ELR (cell line): ENCODE measurements at regions not wholly inside any gene's neighbourhood (a gene's known extent, or its start where the extent isn't known, plus 50 kb on each side); places are given as distances from the start of the nearest gene placed in this dataset.

Source experiments
- DNase-seq: peaks from one replicate; pipeline ENCODE4 v3.0.0-alpha.2; 2015; ENCODE audit warnings: low read depth

GRCh38 chr3:28903171-28903601, 377.7 kb upstream of the RBMS3 start:
- no peak for DNase-seq

GRCh38 chr3:28905798-28906197, 375.1 kb upstream of the RBMS3 start:
- no peak for DNase-seq

- no peak for DNase-seq
Measured at GRCh38 chr3:28906561-28907310, 374.1 kb upstream of the RBMS3 start.

GRCh38 chr3:28907616-28908015, 373.3 kb upstream of the RBMS3 start:
- no peak for DNase-seq

- DNase-seq, result peak; percentile 81
Measured at GRCh38 chr3:28912120-28912885, 368.6 kb upstream of the RBMS3 start.

- DNase-seq, result peak; percentile 78
Measured at GRCh38 chr3:28915741-28916500, 364.9 kb upstream of the RBMS3 start.

- DNase-seq, result peak; percentile 65
Measured at GRCh38 chr3:28916713-28917499, 364.0 kb upstream of the RBMS3 start.

- peak; percentile 18 for DNase-seq
Measured at GRCh38 chr3:28917895-28918475, 362.9 kb upstream of the RBMS3 start.

GRCh38 chr3:28922376-28922775, 358.5 kb upstream of the RBMS3 start:
- DNase-seq, result no peak

GRCh38 chr3:28923994-28924393, 356.9 kb upstream of the RBMS3 start:
- no peak for DNase-seq

- DNase-seq, result peak; percentile 58
Measured at GRCh38 chr3:28924744-28925360, 356.0 kb upstream of the RBMS3 start.

GRCh38 chr3:28933337-28933736, 347.5 kb upstream of the RBMS3 start:
- DNase-seq, result no peak

- no peak for DNase-seq
Measured at GRCh38 chr3:28934126-28934813, 346.6 kb upstream of the RBMS3 start.

- DNase-seq, result no peak
Measured at GRCh38 chr3:28935146-28935545, 345.7 kb upstream of the RBMS3 start.

GRCh38 chr3:28936154-28936553, 344.7 kb upstream of the RBMS3 start:
- DNase-seq, result no peak

- DNase-seq, result peak; percentile 67
Measured at GRCh38 chr3:28940530-28940929, 340.3 kb upstream of the RBMS3 start.

GRCh38 chr3:28940994-28941393, 339.9 kb upstream of the RBMS3 start:
- no peak for DNase-seq

- no peak for DNase-seq
Measured at GRCh38 chr3:28947061-28947460, 333.8 kb upstream of the RBMS3 start.

- DNase-seq, result no peak
Measured at GRCh38 chr3:28947751-28948150, 333.1 kb upstream of the RBMS3 start.

- no peak for DNase-seq
Measured at GRCh38 chr3:28948685-28949084, 332.2 kb upstream of the RBMS3 start.
